HG02642 (cell line): ENCODE measurements at regions not wholly inside any gene's neighbourhood (a gene's known extent, or its start where the extent isn't known, plus 50 kb on each side); places are given as distances from the start of the nearest gene placed in this dataset.
"Not testable (repeated sequence)": the region's sequence is repeated elsewhere in the genome, so short reads cannot be mapped to it uniquely, and the experiment has no call there.

Experiments used
- ATAC-seq: cut with Tn5 transposase; IDR thresholded peaks from one replicate; pipeline ENCODE4 v1.9.1; 2021; ENCODE audit warnings: mild to moderate bottlenecking; ENCODE audit not compliant: unreplicated experiment, poor library complexity

GRCh38 chr4:23041501-23041900 is 348.8 kb downstream of the GBA3 start:
- no peak for ATAC-seq

- no peak for ATAC-seq
Measured at GRCh38 chr4:23040539-23040938, 347.8 kb downstream of the GBA3 start.

- ATAC-seq, result no peak
Measured at GRCh38 chr4:23039818-23040217, 347.1 kb downstream of the GBA3 start.

GRCh38 chr4:23038626-23039491 is 346.1 kb downstream of the GBA3 start:
- ATAC-seq, result no peak

- ATAC-seq, result no peak
Measured at GRCh38 chr4:23036921-23037495, 344.3 kb downstream of the GBA3 start.

GRCh38 chr4:23036503-23036902 is 343.8 kb downstream of the GBA3 start:
- ATAC-seq, result no peak

- ATAC-seq, result no peak
Measured at GRCh38 chr4:23035521-23036056, 342.9 kb downstream of the GBA3 start.

- no peak for ATAC-seq
Measured at GRCh38 chr4:23034731-23035130, 342.0 kb downstream of the GBA3 start.

- ATAC-seq, result no peak
Measured at GRCh38 chr4:23033796-23034195, 341.1 kb downstream of the GBA3 start.

GRCh38 chr4:23028875-23029274 is 336.1 kb downstream of the GBA3 start:
- no peak for ATAC-seq

GRCh38 chr4:23023666-23024065 is 330.9 kb downstream of the GBA3 start:
- no peak for ATAC-seq

GRCh38 chr4:23023121-23023520 is 330.4 kb downstream of the GBA3 start:
- ATAC-seq, result no peak

GRCh38 chr4:23022032-23022431 is 329.3 kb downstream of the GBA3 start:
- no peak for ATAC-seq

GRCh38 chr4:23021040-23021439 is 328.3 kb downstream of the GBA3 start:
- no peak for ATAC-seq

GRCh38 chr4:23020399-23020798 is 327.7 kb downstream of the GBA3 start:
- not testable (repeated sequence) for ATAC-seq

- ATAC-seq, result no peak
Measured at GRCh38 chr4:23016981-23017380, 324.2 kb downstream of the GBA3 start.

GRCh38 chr4:23015821-23016220 is 323.1 kb downstream of the GBA3 start:
- ATAC-seq, result no peak

GRCh38 chr4:23009093-23009492 is 316.4 kb downstream of the GBA3 start:
- no peak for ATAC-seq

- ATAC-seq, result no peak
Measured at GRCh38 chr4:23006756-23007155, 314.0 kb downstream of the GBA3 start.

- ATAC-seq, result no peak
Measured at GRCh38 chr4:23005691-23006090, 313.0 kb downstream of the GBA3 start.

- no peak for ATAC-seq
Measured at GRCh38 chr4:23001478-23001877, 308.7 kb downstream of the GBA3 start.

GRCh38 chr4:22999419-22999818 is 306.7 kb downstream of the GBA3 start:
- no peak for ATAC-seq
